Body of pancreas (tissue), 4 donors: ENCODE measurements at regions not wholly inside any gene's neighbourhood (a gene's known extent, or its start where the extent isn't known, plus 50 kb on each side); places are given as distances from the start of the nearest gene placed in this dataset.
"Not testable (repeated sequence)": the region's sequence is repeated elsewhere in the genome, so short reads cannot be mapped to it uniquely, and the experiment has no call there.

ENCODE experiments used
- POLR2A ChIP-seq, 3 donors: fragments of 450-650 bp; IDR thresholded peaks; one replicate each; pipeline ENCODE4 v1.6.1; 2016; ENCODE audit warnings: antibody characterized with exemption in 3 of 3, mild to moderate bottlenecking in 2 of 3
- TF ChIP-seq, protein P1 (sequence below), 7 experiments: fragments of 450-650 bp in 4 of 7; fragments of 200-600 bp in 3 of 7; sonication (generic) in 3 of 7; IDR thresholded peaks; one replicate each; pipeline ENCODE4 v1.5.1; 2016 to 2019; ENCODE audit warnings: antibody characterized with exemption in 7 of 7

DNA sequence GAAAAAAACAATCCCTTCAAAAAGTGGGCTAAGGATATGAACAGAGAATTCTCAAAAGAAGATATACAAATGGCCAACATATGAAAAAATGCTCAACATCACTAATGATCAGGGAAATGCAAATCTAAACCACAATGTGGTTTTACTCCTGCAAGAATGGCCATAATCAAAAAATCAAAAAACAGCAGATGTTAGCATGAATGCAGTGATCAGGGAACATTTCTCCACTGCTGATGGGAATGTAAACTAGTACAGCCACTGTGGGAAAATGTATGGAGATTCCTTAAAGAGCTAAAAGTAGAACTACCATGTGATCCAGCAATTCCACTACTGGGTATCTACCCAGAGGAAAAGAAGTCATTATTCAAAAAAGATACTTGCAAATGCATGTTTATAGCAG, 138.1 kb downstream of the BLID start:
- TF ChIP-seq, protein P1, sequence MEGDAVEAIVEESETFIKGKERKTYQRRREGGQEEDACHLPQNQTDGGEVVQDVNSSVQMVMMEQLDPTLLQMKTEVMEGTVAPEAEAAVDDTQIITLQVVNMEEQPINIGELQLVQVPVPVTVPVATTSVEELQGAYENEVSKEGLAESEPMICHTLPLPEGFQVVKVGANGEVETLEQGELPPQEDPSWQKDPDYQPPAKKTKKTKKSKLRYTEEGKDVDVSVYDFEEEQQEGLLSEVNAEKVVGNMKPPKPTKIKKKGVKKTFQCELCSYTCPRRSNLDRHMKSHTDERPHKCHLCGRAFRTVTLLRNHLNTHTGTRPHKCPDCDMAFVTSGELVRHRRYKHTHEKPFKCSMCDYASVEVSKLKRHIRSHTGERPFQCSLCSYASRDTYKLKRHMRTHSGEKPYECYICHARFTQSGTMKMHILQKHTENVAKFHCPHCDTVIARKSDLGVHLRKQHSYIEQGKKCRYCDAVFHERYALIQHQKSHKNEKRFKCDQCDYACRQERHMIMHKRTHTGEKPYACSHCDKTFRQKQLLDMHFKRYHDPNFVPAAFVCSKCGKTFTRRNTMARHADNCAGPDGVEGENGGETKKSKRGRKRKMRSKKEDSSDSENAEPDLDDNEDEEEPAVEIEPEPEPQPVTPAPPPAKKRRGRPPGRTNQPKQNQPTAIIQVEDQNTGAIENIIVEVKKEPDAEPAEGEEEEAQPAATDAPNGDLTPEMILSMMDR (IDR thresholded peaks at IDR 0.05): not testable (repeated sequence)
- not testable (repeated sequence) for TF ChIP-seq POLR2A (IDR thresholded peaks at IDR 0.05)
